Dermis blood vessel endothelial cell (primary cell): ENCODE measurements at regions not wholly inside any gene's neighbourhood (a gene's known extent, or its start where the extent isn't known, plus 50 kb on each side); places are given as distances from the start of the nearest gene placed in this dataset.

Source experiments
- DNase-seq: peaks from one replicate; pipeline ENCODE4 v3.0.0; 2010

GRCh38 chr6:126148853-126149252, 162.5 kb downstream of the TRMT11 start:
- DNase-seq: no peak

- no peak for DNase-seq
Observed at GRCh38 chr6:126152372-126152745, 166.0 kb downstream of the TRMT11 start.

GRCh38 chr6:126153661-126154060, 167.3 kb downstream of the TRMT11 start:
- no peak for DNase-seq

- DNase-seq: no peak
Observed at GRCh38 chr6:126156973-126157372, 170.6 kb downstream of the TRMT11 start.

GRCh38 chr6:126167726-126168125, 172.2 kb upstream of the CENPW start:
- DNase-seq: no peak

GRCh38 chr6:126170433-126170832, 169.5 kb upstream of the CENPW start:
- DNase-seq: no peak

GRCh38 chr6:126170978-126171382, 168.9 kb upstream of the CENPW start:
- DNase-seq: peak; percentile 64

GRCh38 chr6:126172131-126172530, 167.8 kb upstream of the CENPW start:
- no peak for DNase-seq

- no peak for DNase-seq
Observed at GRCh38 chr6:126173265-126173664, 166.7 kb upstream of the CENPW start.

GRCh38 chr6:126174697-126175096, 165.2 kb upstream of the CENPW start:
- no peak for DNase-seq

GRCh38 chr6:126175251-126175650, 164.7 kb upstream of the CENPW start:
- DNase-seq: no peak

- peak; percentile 54 for DNase-seq
Observed at GRCh38 chr6:126176282-126176681, 163.6 kb upstream of the CENPW start.

GRCh38 chr6:126180585-126180984, 159.3 kb upstream of the CENPW start:
- peak; percentile 28 for DNase-seq

GRCh38 chr6:126181173-126181741, 158.7 kb upstream of the CENPW start:
- DNase-seq: no peak

GRCh38 chr6:126181890-126182289, 158.0 kb upstream of the CENPW start:
- no peak for DNase-seq

GRCh38 chr6:126182650-126183311, 157.1 kb upstream of the CENPW start:
- no peak for DNase-seq

GRCh38 chr6:126185774-126186173, 154.1 kb upstream of the CENPW start:
- no peak for DNase-seq

GRCh38 chr6:126188279-126188909, 151.5 kb upstream of the CENPW start:
- DNase-seq: no peak

- DNase-seq: no peak
Observed at GRCh38 chr6:126195625-126196236, 144.2 kb upstream of the CENPW start.

- no peak for DNase-seq
Observed at GRCh38 chr6:126198631-126199030, 141.3 kb upstream of the CENPW start.

- no peak for DNase-seq
Observed at GRCh38 chr6:126199466-126199865, 140.4 kb upstream of the CENPW start.

GRCh38 chr6:126202707-126203106, 137.2 kb upstream of the CENPW start:
- DNase-seq: no peak

- DNase-seq: no peak
Observed at GRCh38 chr6:126204126-126204525, 135.8 kb upstream of the CENPW start.

GRCh38 chr6:126204598-126204997, 135.3 kb upstream of the CENPW start:
- DNase-seq: no peak
